NCI-H1105 treated with DMSO at 0.1 percent for 48 hours (cell line): ENCODE measurements at regions not wholly inside any gene's neighbourhood (a gene's known extent, or its start where the extent isn't known, plus 50 kb on each side); places are given as distances from the start of the nearest gene placed in this dataset.
"Not testable (repeated sequence)": the region's sequence is repeated elsewhere in the genome, so short reads cannot be mapped to it uniquely, and the experiment has no call there.

Experiments used
- DNase-seq: peaks from one replicate; lab custom pipeline; 2025; lab: John Stamatoyannopoulos, UW

- DNase-seq, result no peak
These were observed 51.0 kb upstream of the RCBTB2 start for GRCh38 chr13:48583859-48584311.

GRCh38 chr13:48585456-48585840, 52.6 kb upstream of the RCBTB2 start:
- DNase-seq, result peak; percentile 37

GRCh38 chr13:48586591-48587103, 53.8 kb upstream of the RCBTB2 start:
- DNase-seq, result no peak

DNA sequence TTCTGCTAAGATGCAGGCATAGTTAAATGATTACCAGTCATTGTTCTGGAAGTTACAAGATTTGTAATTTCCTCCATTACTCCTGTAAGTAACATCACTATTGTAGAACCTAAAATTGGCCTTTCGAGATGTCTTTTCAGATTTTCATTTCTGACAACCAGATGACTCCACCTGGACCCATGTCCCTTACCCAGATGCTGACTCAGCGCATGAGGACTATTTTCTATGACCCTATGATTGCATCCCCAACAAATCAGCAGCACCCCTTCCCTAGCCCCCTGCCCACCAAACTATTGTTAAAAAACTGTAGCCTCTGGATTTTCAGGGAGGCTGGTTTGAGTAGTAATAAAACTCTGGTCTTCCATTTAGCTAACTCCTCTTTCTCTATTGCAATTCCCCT, 55.2 kb upstream of the RCBTB2 start:
- DNase-seq, result no peak

GRCh38 chr13:48590141-48590901, 57.4 kb upstream of the RCBTB2 start:
- no peak for DNase-seq

- DNase-seq, result not testable (repeated sequence)
These were observed 58.4 kb upstream of the RCBTB2 start for GRCh38 chr13:48591124-48591872.

DNA sequence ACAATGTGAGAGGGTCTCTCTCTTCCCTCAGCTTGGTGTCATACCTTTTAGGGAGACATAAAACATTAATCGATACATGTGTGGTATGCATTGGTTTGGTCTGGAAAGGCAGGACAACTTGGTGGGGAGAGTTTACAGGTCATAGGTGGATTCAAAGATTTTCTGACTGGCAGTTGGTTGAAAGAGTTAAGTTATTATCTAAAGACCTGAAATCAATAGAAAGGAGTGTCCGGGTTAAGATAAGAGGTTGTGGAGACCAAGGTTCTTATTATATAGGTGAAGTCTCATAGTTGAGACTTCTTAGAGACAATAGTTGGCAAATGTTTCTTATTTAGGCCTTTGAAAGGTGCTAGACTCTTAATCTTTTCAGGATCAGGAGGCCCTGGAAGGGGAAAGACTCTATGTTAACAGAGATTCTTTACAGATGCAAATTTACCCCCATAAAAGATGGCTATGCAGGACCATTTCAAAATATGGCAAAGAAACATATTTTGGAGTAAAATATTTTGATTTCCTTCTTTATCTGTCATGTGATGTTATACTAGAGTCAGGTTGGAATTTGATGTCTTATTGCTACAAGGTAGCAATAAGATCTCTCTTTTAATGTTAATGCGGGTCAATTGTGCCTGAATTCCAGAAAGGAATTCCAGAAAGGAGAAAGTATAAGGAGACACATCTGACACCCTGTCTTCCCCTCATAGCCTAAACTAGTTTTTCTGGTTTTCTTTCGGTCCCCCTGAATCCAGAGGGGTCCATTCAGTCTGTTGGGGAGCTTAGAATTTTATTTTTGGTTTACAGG, 59.2 kb upstream of the RCBTB2 start:
- DNase-seq, result no peak

GRCh38 chr13:48592688-48593049, 59.8 kb upstream of the RCBTB2 start:
- no peak for DNase-seq

- no peak for DNase-seq
These were observed 60.2 kb upstream of the CYSLTR2 start for GRCh38 chr13:48593536-48593935.

DNA sequence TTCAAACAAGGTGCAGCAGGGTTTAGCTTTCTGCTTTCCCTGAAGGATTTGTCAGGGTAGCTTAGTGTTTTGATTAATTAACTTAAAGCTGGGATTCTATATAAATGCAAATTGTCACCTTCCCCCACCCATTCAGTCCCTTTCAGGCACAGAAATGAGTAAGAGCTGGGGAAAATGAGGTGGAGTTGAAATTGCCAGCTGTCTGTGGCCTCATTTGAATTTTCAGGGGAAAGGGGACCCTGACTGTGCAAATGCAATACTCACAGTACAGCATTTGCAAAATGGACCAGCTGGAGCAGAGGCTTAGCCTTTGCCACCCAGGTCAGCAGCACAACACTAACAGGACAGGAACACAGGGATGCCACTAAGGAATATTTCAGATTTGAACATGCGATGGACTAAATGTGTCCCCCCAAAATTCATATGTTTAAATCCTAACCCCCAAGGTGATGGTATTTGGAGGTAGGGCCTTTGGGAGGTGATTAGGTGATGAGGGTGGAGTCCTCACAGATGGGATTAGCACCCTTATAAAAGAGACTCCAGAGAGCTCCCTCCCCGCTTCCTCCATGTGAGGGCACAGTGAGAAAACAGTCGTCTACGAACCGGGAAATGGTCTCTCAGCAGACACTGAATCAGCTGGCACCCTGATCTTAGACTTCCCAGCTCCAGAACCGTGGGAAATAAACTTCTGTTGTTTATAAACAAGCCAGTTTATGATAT, 59.5 kb upstream of the CYSLTR2 start:
- no peak for DNase-seq

- peak; percentile 21 for DNase-seq
These were observed 58.0 kb upstream of the CYSLTR2 start for GRCh38 chr13:48595431-48596429.

- DNase-seq, result no peak
These were observed 53.1 kb upstream of the CYSLTR2 start for GRCh38 chr13:48600374-48601364.

DNA sequence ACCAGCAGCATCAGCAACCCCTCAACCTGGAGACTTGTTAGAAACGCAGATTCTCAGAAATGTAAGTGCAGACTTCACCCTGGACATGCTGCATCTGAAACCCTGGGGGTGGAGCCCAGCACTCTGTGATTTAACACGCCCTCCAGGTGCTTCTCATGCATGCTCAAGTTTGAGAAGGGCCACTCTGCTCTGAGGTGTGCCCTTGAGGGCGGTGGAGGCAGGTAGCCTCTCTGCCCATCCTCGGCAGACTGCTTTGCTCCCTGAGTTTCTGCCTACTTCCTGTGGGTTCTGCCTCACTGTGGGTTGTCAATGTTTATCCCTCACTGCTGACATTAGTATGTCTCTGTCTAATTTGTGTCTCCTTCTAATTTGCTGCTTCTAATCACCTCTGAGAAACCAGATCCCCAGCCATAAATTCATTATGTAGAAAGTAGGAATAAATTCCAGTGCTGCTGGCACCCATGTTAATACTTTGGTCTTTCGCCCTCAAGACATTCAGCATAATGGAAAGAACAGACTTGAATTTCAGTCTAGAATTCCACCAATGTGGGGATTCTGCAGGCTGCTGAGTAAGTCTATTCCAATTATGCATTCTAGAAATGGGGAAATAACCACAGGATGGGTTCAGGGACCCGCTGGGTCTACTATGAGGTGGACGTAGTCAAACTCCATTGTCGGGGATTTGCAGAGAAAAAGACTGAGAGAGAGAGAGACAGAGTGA, 51.3 kb upstream of the CYSLTR2 start:
- DNase-seq, result no peak

GRCh38 chr13:48603375-48603774, 50.4 kb upstream of the CYSLTR2 start:
- no peak for DNase-seq
